ENCODE measurements at regions not wholly inside any gene's neighbourhood (a gene's known extent, or its start where the extent isn't known, plus 50 kb on each side); places are given as distances from the start of the nearest gene placed in this dataset.

DNA sequence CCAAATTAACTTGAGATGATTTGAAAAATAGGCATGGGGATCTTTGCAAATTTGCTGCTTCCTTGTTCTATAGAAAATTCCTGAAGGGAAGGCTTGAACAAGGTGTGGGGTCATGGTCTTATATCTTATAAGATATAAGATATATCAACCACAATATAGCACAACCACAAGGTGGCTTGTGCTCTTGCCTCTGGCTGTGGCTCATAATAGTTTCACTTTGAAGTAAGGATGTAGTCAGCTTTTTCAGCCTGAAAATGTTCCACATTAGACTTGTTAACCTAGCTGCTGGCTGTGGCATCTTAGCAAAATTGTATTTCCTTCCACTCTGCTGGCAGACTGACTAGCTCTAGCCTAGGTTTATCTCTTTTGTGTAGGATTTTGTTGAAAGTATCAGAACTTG lies 169.7 kb downstream of the KLF5 start:
- peak; percentile 15 for DNase-seq

DNA sequence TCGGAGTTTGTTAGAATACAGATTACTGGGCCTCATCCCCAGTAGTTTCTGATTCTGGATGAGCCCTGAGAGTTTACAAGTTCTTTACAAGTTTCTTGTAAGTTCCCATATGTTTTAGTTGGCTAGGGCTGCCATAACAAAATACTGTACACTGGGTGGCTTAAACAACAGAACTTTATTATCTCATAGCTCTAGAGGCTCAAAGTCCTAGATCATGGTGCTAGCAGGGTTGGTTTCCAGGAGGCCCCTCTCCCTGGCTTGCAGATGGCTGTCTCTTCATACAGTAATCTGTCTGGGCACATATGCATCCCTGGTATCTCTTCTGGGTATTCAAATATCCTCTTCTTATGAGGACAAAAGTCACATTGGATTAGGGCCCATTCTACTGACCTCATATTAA lies 167.2 kb downstream of the KLF5 start:
- DNase-seq, result peak; percentile 22

DNA sequence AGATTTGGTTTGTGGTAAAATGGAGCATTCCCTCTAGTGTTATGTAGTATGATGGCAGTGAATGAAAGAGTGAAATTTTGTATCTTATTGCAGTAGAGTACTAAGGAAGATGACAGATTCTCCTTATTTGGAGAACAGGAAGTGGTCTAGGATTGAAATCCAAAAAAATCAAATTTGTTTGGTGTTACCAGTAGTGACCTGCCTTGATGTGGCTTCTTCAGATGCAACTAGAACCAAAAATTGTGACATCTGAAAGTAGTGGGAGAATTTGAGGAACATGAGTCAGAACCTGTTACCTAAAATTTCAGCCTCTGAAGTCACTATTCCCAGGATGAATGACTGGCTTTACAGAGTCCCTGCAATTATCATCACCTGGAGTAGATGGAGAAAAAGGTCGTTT lies 165.9 kb downstream of the KLF5 start:
- peak; percentile 40 for DNase-seq

DNA sequence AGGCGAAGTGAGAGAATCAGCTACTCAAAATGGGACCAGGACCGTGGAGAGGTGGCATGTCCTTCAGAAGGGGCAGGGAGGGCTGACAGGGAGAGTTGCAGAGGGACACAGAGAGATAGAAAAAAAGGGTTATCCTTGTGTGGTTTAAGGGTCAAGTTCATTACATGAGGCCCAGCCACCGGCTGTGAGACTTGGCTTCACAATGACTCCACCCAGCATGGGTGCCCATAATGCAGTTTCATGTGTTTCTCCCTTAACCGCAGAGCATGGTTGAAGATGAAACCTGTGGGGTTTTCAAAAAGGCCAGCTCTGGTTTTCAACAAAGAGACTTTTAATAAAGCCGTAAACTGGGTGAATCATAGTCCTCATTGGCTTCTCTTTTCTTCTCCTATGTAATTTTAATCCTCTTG lies 164.6 kb downstream of the KLF5 start:
- DNase-seq, result no peak

DNA sequence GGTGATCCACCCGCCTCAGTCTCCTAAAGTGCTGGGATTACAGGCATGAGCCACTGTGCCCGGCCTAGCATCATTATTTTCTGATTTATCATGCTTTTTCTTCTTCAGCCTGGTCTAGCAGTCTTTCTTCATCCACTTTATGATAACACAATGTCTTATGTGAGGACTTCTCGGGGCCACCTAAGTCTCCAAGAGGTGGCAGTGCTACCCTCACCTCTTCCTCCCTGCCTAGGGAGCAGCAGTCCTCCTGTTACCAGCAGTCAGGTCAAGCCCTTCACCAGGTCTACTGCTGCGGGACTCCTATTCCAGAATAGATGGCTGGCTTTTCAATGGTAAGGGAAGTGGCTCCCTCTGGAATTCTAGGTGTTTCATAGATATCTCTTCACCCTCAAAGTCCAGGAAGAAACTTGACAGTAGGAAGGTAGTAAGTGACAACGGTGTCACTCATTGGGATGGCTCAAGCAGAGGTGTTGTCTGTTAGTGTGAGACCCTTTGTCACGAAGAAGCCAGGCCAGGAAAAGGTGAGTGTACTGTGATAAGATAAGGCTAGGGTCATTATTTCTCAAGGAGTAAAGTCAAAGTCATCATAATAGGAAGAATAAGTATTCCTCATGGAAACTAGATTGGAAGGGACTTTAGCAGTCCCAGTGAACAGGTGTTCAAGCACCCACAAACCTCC lies 164.0 kb downstream of the KLF5 start:
- no peak for DNase-seq

DNA sequence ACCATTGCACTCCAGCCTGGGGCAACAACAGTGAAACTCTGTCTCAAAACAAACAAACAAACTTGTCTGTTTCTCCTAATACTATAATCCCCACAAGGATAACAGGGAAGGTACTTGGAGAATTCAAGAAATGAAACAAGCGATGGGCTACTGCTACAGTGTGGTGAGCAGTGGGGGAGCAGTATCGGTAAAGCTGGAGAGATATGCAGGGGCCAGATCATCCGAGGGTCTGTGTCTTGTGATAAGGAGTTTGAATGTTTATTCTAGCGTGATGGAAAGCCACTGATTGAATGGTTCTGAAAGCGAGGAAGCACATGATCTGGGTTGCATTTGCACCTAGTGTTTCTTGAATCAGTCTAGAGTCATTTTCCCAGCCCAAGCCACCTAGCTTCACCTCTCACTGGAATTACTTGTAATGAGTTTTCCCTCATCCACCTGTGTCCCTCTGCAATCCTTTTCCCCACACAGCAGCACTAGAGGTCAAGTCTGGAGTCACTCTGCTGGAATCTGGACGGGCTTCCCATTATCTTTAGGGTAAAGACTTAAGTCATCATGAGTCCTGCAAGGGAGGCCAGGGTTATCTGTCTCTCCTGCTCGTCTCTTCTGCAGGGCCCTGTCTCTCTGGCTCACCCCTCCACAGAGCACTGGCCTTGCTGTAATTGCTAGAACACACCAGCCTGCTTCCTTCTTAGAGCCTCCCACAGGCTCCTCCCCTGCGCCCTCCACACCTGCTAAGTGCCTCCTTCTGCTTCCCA lies 162.3 kb downstream of the KLF5 start:
- DNase-seq, result no peak

DNA sequence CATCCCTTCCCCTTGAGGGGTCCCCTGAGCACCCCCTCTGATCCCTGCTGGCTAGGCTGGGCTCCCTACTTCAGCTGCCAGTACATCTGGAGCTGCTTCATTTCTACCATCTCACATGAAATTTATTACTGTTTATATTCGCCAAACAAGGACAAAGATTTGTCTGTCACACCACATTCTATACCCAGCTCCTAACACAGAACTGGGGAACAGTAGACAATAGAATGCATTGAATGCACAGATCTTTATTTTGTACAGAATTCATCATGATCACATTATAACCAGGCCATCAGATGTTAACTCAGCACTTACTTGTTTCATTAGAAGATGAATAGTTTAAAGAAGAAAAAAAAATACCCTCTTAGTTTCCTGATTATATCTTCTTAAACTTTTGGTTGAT lies 159.4 kb downstream of the KLF5 start:
- DNase-seq, result no peak

DNA sequence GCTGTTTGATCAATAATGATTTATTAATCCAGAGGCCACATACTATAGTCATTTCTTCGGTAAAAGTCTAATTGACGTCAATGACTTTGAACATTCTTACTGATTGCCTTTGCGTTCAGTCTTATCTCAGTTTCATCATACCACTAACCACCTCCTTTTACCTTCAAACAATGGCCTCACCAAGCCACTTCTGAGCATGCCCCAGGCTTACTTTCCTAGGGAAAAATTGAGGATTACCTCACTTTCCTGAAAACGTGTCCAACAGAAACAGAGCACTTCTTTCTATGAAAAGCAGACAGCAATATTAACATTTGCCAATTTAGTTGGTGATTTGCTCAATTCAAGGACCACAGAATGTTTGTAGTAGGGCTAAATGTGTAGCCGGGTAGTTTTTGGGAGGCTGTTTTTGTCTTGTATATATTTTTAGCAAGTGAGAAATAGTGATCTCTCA lies 157.6 kb downstream of the KLF5 start:
- DNase-seq, result no peak

DNA sequence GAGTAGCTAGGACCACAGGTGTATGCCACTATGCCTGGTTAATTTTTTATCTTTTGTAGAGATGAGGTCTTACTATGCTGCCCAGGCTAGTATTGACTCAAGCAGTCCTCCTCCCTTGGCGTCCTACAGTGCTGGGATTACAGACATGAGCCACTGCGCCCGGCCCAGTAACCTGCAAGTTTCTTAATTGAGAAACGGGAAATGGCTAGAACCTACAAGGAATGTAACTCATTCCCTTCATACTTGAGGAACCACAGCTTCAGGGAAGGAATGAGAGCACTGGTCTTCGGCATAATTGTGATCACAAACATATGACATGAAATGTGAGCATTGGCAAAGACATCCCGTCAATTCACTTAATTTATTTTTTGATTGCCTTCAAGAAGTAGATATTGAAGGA lies 157.0 kb downstream of the KLF5 start:
- peak; percentile 25 for DNase-seq

DNA sequence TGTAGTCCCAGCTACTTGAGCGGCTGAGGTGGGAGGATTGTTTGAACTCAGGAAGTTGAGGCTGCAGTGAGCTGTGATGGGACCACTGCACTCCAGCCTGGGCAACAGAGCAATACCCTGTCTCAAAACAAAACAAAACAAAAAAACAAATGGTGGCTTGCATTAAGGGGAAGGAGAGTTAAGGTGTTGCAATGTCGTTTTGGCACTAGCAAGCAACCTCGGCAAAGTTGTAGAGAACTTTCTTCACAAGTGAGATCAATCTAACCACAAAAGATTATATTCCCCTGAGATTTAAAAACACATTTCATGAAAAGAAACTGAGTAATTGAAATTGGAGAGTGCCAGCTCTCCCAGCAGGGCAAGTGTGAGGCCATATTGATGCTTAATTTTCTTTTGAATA lies 153.7 kb downstream of the KLF5 start:
- DNase-seq, result no peak

DNA sequence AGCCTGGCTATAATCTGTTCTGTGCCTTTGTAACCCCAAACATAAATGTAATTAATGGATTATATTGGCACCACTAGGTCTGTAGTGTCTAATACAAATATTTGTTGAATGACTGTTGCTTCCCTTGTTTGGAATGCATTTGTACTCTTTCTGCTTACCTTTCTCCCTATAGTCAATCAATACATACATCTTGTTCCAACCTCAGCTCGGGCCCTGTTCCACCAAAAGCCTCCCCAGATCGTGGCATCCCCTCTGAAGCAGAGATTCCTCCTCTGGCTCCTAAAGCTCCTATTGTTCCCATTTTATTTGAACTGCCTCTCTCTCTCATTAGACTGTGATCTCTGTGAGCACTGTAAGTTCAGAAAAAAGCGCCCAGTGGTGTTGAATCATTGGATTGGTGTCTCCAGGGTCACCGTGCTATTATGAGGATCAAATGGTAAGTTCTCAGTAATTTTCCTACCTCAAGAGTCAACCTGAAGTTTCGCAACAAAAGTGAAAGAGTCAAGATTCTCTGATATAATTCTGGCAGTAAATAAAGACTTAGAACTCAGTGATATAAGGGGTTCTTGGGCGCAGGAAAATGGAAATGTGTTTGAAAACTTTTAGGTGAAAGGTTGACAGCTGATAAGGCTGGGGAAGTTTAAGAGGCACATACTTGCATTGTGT lies 151.5 kb downstream of the KLF5 start:
- no peak for DNase-seq

DNA sequence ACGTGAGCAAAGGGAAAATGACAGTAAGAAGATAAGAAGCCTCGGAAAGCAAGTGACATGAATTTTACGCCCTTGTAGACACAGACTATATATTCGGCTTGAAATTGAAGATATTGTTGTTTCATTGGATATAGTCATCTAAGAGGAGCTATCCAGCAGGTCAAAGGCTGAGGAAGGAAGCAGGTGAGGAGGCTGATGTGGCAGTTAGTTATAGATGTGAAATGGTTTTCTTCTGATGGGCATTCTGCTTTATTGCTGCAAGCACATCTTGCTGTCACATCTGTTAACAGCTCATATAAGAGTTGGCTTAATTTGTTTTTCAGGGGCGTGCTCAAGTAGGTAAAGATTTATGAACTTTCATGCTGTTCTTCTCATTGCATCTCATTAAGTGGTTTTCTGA lies 146.1 kb downstream of the KLF5 start:
- no peak for DNase-seq

DNA sequence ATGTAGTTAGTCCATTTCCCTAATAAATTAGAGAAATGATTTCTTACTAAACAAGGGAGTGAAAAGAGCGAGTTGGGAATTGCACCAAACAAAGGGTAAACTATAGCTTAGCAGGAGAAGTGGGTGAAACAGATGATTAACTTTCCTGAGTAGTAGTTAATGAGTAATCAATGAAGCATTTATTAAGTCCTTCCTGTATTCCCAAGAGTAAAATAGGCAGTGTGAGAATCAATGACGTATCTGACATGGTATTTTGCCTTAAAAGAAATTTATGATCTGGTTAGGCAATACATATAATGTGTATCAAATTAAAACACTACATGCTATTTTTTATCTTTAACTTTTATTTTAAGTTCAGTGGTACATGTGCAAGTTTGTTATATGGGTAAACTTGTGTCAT lies 142.8 kb downstream of the KLF5 start:
- DNase-seq, result no peak

DNA sequence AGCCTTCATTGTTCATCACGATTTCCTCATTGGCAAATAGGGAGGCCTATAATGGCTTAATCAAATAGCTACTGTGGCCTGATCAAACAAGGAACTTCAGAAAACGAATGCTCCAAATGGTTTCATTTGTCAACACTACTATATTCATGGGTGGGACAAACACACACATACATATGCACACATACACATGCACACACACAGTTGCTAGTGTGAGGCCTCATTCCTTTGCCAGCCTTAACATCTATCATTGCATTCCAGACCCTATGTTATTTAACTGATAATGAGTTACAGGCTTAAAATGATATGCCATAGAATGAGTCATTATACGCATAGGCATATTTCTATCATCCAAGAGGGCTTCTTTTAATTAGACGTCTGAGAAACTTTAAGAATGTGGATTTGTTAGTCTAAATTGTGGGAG lies 140.2 kb downstream of the KLF5 start:
- DNase-seq, result no peak

DNA sequence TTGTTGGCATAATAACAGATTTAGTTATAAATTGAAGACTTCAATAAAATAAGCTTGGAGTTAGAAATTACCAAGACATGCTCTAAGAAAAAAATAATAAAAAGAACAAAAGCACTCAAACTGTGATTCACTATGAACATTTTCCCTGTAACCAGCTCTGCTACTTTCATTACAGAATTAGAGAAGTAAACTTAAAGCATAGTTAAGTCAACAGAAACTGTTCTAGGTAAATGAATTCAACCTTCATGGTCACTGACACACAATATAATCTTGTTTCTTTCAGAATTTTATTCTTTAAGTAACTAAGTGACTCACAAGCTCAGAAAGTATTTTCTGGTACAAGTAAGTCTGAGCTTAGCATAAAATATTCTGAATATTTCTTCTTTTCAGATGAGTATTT lies 136.3 kb downstream of the KLF5 start:
- no peak for DNase-seq

DNA sequence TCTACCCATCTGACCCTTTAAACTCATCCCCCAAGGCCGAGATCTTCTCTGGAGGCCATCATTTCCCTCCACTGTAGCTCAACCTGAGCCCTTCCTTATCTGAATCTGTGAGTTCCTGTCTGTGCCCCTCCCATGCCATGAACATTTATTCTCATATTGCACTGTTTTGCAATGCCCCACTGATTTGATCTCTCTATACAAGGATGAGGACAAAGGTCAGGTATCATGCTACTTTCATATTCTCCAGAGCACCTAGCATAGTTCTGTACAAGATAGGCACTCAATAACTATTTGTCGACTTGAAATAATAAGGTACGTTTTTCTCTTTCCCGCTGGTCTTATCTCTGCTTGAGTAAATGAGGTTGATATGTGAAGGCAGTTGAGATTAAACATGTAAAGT lies 135.5 kb downstream of the KLF5 start:
- DNase-seq, result no peak

DNA sequence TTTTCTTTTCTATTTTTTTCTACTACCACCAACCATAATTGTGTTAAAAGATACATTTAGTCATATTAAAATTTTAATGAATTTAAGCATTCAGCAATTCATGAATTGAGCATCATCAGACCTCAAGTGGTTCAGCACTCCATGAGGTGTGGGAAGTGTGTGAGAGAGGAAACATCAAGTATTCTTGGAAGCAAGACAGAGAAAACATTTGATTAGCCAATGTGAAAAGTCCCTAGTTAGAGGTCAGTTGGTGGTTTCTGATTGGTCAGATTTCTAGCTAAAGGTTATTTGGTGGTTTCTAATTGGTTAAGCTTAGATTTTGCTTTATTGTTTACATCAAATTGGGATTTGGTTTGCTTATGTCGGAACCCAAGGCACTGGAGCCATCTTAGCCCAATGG lies 134.7 kb downstream of the KLF5 start:
- no peak for DNase-seq

DNA sequence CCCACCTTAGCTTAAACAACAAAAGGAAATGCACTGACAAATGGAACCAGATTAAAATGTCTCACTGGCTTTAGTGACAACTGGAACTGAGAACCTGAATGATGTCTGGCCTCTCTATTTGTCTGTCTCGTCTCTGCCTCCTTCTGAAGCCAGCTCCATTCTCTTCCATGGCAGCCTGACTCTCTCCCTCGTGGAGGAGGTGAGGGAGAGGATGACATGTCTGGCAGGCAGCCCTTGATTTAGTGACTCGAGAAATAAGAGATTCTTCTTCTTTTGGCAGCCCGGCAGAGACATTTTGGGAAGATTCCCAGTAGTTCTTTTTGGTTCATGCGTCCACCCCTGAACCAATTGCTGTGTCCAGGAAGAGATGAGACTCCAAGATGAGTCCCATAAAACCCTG lies 131.7 kb downstream of the KLF5 start:
- no peak for DNase-seq

DNA sequence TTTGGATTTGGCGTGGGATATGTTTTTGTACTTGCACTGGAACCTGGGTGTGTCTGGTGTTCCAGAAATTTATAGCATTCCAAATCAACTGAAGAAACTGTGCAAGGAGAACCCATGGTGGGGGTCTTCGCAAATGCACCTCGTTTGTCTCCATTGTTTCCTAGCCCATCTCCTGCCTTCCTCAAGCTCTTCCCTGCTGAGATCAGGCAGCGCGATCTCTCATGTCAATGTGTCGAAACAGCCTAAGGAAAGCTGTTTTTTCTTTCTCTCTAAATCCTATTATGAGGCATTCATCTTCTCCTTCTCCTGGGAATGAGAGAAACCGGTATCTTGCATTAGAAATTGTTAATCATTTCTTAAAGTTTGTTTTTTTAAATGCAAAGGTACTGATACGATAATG lies 131.0 kb downstream of the KLF5 start:
- DNase-seq, result no peak

DNA sequence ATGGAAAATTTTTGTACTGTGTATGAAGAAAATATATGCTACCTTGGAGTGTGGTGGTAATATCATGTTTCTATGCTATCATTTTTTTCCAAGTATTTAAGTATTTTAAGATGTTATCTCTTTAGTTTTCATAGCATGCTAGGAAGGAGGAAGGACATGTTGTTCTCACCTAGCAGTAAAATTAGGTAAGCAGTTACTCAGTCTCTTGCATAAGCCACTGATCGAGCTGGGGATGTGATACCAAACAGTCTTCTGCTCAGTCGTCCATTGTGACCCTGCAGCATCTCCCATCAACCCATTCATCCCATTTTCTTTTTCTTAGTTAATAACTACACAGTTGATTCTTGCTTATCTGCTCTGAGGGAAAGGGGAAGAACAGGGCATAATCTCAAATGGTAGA lies 130.6 kb downstream of the KLF5 start:
- no peak for DNase-seq

DNA sequence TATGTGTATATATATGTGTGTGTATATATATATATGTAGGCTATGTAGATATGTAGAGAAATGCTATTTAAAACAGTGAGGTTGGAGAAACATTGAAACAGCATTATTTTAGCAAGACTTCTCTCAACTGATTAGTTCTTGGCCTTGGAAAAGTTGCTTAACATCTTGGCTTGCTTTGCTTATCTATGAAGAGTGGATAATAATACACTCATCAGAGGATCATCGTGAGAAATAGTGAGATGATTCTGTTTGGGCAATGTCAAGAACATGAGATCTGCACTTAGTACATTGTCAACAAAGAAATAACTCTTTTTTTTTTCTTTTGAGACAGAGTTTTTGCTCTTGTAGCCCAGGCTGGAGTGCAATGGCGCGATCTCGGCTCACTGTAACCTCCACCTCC lies 128.3 kb downstream of the KLF5 start:
- DNase-seq, result no peak

DNA sequence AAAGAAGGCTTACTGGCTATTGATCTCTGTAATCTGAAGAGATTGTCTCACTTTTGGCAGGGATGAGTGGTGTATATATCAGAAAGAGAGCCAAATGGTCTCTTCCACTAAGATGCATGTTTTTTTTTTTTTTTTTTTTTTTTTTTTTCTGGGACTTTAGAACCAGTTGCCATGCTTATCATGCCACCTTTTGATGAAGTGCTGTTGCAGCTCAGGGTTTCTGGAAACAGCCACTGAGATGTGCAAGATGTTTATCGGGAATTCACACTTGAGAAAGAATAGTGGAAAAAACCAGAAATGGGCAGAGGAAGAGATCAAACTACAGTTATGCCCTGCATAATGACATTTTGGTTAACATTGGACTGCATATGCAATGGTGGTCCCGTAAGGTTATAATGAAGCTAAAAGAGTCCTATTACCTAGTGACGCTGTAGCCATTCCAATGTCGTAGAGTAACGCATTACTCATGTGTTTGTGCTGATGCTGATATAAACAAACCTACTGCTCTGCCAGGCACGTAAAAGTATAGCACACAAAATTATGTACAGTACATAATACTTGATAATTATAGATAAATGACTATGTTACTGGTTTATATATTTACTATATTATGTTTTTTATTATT lies 121.0 kb downstream of the KLF5 start:
- DNase-seq, result peak; percentile 66

DNA sequence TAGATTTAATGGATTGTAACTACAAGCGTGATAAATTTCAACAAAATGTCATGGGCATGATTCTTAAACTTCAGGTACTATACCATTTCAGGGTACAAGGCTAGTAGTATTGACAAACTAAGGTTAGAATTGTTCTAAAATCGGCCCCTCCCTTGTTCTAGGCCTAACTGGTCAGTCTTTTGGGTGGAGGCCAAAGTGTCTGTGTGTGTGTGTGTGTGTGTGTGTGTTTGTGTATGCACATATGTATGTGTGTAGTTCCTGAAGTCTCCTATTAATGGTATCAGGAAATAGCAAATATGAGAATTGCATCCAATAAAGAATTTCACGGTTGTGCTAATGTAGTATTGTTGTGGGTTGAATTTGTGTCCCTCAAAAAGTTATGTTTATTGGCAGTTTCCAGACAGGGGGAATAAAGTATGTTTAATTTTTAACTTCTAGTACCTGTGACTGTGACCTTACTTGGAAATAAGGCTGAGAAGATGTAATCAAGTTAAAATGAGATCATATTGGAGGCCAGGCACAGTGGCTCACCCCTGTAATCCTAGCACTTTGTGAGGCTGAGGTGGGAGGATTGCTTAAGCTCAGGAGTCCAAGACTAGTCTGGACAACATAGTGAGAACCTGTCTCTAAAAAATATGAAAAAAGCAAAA lies 119.2 kb downstream of the KLF5 start:
- no peak for DNase-seq
